DND-41 (cell line): ENCODE measurements at regions not wholly inside any gene's neighbourhood (a gene's known extent, or its start where the extent isn't known, plus 50 kb on each side); places are given as distances from the start of the nearest gene placed in this dataset.

Source experiments
- CTCF ChIP-seq: IDR thresholded peaks from 2 replicates; pipeline ENCODE4 v1.5.1; 2012; ENCODE audit warnings: borderline replicate concordance, low read length, moderate library complexity, mild to moderate bottlenecking; ENCODE audit not compliant: poor library complexity, severe bottlenecking; ENCODE audit errors: extremely low read depth
- EZH2 ChIP-seq: IDR thresholded peaks from 3 replicates; pipeline ENCODE4 v1.6.1; 2012; ENCODE audit warnings: borderline replicate concordance, low read depth, mild to moderate bottlenecking, moderate library complexity, low read length, inconsistent platforms; ENCODE audit not compliant: severe bottlenecking

GRCh38 chr4:60368986-60369385 lies 831.1 kb upstream of the ADGRL3 start:
- TF ChIP-seq CTCF (no peak), EZH2 (no peak)
